ENCODE measurements at regions not wholly inside any gene's neighbourhood (a gene's known extent, or its start where the extent isn't known, plus 50 kb on each side); places are given as distances from the start of the nearest gene placed in this dataset.

GRCh38 chr1:55519937-55520683 lies 304.9 kb upstream of the USP24 start (continued):
- TF ChIP-seq CEBPZ (IDR thresholded peaks at IDR 0.05; ENCODE audit: low read depth, low read length) (no peak), ATF3 (IDR thresholded peaks at IDR 0.05; ENCODE audit: borderline replicate concordance, extremely low read depth, low read depth, low read length) (no peak), TCF12 (IDR thresholded peaks at IDR 0.05; ENCODE audit: low read depth, low read length) (no peak), SMC3 (IDR thresholded peaks at IDR 0.05; ENCODE audit: borderline replicate concordance, low read length) (no peak), ZBTB40 (IDR thresholded peaks at IDR 0.05; ENCODE audit: borderline replicate concordance) (no peak), EZH2 (IDR thresholded peaks at IDR 0.05; ENCODE audit: borderline replicate concordance, control insufficient read depth, low read depth, low read length) (no peak), FOS (IDR thresholded peaks at IDR 0.05; ENCODE audit: borderline replicate concordance, extremely low read depth, insufficient read length) (no peak), MYC (IDR thresholded peaks at IDR 0.05; ENCODE audit: insufficient read depth, insufficient read length, insufficient replicate concordance, low read length, severe bottlenecking) (no peak), PAX5 (IDR thresholded peaks at IDR 0.05; ENCODE audit: borderline replicate concordance, low read depth, low read length) (no peak)
